ENCODE measurements at regions not wholly inside any gene's neighbourhood (a gene's known extent, or its start where the extent isn't known, plus 50 kb on each side); places are given as distances from the start of the nearest gene placed in this dataset.
"Not testable (repeated sequence)": the region's sequence is repeated elsewhere in the genome, so short reads cannot be mapped to it uniquely, and the experiment has no call there.

DNA sequence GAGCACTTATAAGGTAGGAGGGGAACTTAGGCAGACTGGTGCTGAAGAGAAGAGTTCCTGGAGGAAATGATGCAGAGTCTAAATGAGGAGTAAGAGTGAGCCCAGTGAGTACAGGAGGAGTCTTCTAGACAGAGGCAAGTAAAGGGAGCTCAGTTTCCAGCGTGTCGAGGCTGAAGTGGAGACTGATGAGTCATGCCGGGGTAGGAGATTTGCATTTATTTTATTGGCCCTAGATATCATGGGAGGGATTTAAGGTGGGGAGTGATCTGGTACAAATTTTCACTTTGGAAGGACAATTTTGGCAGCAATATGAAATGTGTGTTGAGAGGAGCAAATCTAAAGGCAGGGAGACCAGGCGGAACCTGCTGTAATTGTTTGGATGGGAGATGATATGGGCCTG, 157.5 kb downstream of the TTC8 start:
- intact Hi-C loops (cut with DNase I), result no loop called here
- Histone ChIP-seq H3K9me3 (no peaks in the 10 kb centered on the region), H3K4me3 (no peak overlapping the region), H3K4me1 (replicated peaks) (no peaks in the 10 kb centered on the region), H3K27me3 (replicated peaks; ENCODE audit: insufficient read depth) (no peaks in the 10 kb centered on the region), H3K27ac (no peak overlapping the region), H3K36me3 (no peaks in the 10 kb centered on the region)
- DNase-seq (ENCODE audit: low spot score), result no peak
- TF ChIP-seq POLR2AphosphoS5 (IDR thresholded peaks at IDR 0.05) (no peak), POLR2A (IDR thresholded peaks at IDR 0.05) (no peak)
- TF ChIP-seq, protein P1, sequence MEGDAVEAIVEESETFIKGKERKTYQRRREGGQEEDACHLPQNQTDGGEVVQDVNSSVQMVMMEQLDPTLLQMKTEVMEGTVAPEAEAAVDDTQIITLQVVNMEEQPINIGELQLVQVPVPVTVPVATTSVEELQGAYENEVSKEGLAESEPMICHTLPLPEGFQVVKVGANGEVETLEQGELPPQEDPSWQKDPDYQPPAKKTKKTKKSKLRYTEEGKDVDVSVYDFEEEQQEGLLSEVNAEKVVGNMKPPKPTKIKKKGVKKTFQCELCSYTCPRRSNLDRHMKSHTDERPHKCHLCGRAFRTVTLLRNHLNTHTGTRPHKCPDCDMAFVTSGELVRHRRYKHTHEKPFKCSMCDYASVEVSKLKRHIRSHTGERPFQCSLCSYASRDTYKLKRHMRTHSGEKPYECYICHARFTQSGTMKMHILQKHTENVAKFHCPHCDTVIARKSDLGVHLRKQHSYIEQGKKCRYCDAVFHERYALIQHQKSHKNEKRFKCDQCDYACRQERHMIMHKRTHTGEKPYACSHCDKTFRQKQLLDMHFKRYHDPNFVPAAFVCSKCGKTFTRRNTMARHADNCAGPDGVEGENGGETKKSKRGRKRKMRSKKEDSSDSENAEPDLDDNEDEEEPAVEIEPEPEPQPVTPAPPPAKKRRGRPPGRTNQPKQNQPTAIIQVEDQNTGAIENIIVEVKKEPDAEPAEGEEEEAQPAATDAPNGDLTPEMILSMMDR (IDR thresholded peaks at IDR 0.05), result no peak
- WGBS, result 84% methylated on average over 4 of the region's 4 CpGs

DNA sequence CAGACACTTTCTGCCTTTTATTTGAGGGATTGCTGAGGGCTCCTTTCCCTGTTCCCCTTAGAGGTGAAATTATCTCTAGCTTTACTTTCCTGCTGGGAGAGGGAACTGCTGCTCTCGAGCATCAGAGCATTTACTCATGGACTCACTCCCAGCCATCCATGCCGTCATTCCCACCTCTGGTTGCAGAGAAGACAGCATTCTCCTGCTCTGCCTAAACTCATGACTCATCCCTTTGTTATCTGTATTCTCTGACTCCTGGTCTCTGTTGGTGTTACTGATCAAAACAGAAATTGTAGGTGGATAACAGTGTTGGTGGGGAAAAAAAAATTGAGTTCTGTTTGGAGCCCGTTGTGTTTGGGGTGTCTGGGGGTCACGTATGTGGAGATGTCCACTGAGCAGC, 159.3 kb downstream of the TTC8 start:
- WGBS, result 50% methylated on average over 4 of the region's 4 CpGs
- TF ChIP-seq, protein P1 (IDR thresholded peaks at IDR 0.05), result no peak
- TF ChIP-seq POLR2AphosphoS5 (IDR thresholded peaks at IDR 0.05) (no peak), POLR2A (IDR thresholded peaks at IDR 0.05) (no peak)
- H3K4me1 ChIP-seq (replicated peaks), result no peaks in the 10 kb centered on the region
- no peaks in the 10 kb centered on the region for H3K36me3 ChIP-seq
- intact Hi-C loops (cut with DNase I), result no loop called here
- H3K27ac ChIP-seq, result no peak overlapping the region
- no peaks in the 10 kb centered on the region for H3K27me3 ChIP-seq (replicated peaks; ENCODE audit: insufficient read depth)
- no peaks in the 10 kb centered on the region for H3K9me3 ChIP-seq
- H3K4me3 ChIP-seq, result no peak overlapping the region
- DNase-seq (ENCODE audit: low spot score), result no peak

DNA sequence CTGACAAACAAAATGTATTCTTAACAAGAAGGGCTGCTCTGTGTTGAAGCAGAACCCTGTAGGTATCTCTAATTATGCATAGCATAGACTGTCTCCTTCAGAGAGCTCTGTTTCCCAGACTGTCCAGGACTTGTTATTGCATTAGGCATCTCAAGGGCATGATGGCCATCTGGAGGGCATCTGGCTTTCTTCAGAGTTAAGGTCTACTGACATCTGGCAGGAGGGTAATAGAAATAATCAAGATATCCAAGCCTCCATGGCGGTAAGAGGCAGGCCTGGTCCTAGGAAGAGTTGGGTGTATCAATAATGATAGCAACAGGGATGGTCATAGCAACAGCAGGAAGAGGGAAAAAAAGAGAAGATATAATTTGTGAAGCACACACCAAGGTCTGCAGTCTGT, 161.2 kb downstream of the TTC8 start:
- no peak for DNase-seq (ENCODE audit: low spot score)
- no peak for TF ChIP-seq POLR2AphosphoS5 (IDR thresholded peaks at IDR 0.05)
- TF ChIP-seq POLR2A (IDR thresholded peaks at IDR 0.05), result no peak
- TF ChIP-seq, protein P1 (IDR thresholded peaks at IDR 0.05), result no peak
- Histone ChIP-seq H3K27me3 (replicated peaks; ENCODE audit: insufficient read depth) (no peaks in the 10 kb centered on the region), H3K4me1 (replicated peaks) (no peaks in the 10 kb centered on the region), H3K27ac (no peak overlapping the region), H3K4me3 (no peak overlapping the region), H3K36me3 (no peaks in the 10 kb centered on the region), H3K9me3 (no peaks in the 10 kb centered on the region)
- intact Hi-C loops (cut with DNase I), result no loop called here
- WGBS, result 95% methylated on average over 1 of the region's 1 CpG

DNA sequence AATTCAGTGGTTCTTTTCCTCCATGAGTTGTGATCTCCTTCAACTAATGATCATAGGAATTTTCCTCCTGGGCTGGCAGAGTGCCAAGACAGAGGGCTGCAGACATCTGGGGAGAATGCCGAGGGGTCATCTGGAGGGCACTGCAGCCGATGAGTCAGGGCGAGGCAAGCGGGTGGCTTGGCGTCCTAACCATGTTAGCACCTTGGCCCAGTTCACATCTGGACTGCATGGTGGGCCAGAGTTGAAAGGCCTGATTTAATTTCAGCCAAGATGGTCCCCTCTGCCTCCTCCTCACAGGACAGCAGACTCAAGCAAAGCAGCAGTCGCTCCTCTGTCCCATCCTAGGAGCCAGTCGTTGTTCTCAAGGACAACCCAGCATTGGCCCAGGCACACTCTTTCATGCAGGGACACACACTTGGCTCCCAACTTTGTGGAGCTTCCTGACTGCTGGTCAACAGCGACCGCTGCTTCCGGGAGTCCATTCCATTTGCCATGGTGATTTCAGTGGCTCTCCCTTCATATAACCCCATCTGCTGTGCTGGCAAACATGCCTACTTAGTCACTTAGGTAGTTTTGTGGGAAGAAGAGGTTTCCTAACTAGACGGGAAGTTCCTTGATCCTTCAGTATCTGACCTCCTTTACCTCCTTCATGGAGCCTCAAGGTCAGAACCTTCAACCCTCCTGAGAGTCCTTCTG, 161.8 kb downstream of the TTC8 start:
- WGBS, result 59% methylated on average over 11 of the region's 11 CpGs
- H3K9me3 ChIP-seq, result no peaks in the 10 kb centered on the region
- H3K27ac ChIP-seq, result no peak overlapping the region
- no peaks in the 10 kb centered on the region for H3K4me1 ChIP-seq (replicated peaks)
- H3K27me3 ChIP-seq (replicated peaks; ENCODE audit: insufficient read depth), result no peaks in the 10 kb centered on the region
- DNase-seq (ENCODE audit: low spot score), result no peak
- H3K36me3 ChIP-seq, result no peaks in the 10 kb centered on the region
- intact Hi-C loops (cut with DNase I), result no loop called here
- TF ChIP-seq POLR2A (IDR thresholded peaks at IDR 0.05) (no peak), POLR2AphosphoS5 (IDR thresholded peaks at IDR 0.05) (no peak)
- no peak overlapping the region for H3K4me3 ChIP-seq

DNA sequence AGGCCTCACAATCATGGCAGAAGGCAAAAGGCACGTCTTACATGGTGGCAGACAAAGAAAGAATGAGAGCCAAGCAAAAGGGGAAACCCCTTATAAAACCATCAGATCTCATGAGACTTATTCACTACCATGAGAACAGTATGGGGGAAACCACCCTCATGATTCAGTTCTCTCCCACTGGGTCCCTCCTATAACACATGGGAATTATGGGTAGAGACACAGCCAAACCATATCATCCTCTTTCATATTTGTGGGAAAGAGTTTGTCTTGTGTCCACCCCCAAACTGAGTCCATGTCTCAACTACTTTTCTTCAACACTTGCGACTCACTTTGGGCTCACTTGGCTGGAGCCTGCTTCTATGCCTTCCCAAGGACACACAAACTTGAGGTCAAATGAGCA, 162.5 kb downstream of the TTC8 start:
- H3K36me3 ChIP-seq; H3K4me1 ChIP-seq (replicated peaks); H3K4me3 ChIP-seq; H3K27me3 ChIP-seq (replicated peaks; ENCODE audit: insufficient read depth); H3K27ac ChIP-seq; intact Hi-C loops (cut with DNase I); H3K9me3 ChIP-seq; DNase-seq (ENCODE audit: low spot score): not testable (repeated sequence)
- WGBS, result 62% methylated on average over 2 of the region's 2 CpGs

DNA sequence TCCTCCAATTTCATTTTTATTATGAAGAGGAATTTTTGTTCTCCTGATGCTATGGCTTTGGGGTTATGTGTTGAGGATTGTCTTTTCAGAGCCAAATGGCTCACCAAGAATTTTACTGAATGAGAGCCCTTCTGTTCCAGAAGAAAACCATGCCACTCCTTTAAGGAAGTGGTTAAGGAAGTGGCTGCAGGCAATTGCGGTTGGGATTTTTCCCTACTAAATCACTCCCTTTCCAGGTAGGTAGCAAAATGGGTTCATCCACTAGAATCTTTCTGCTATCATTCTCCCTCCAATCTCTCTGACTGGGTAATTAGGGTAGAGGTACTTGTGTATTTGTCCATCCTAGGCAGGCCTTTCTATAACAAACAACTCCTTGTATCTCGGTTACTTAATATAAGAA, 163.1 kb downstream of the TTC8 start:
- H3K4me3 ChIP-seq, result no peak overlapping the region
- no peaks in the 10 kb centered on the region for H3K36me3 ChIP-seq
- intact Hi-C loops (cut with DNase I), result no loop called here
- TF ChIP-seq POLR2AphosphoS5 (IDR thresholded peaks at IDR 0.05) (no peak), POLR2A (IDR thresholded peaks at IDR 0.05) (no peak)
- TF ChIP-seq, protein P1 (IDR thresholded peaks at IDR 0.05), result no peak
- no peak overlapping the region for H3K27ac ChIP-seq
- no peaks in the 10 kb centered on the region for H3K27me3 ChIP-seq (replicated peaks; ENCODE audit: insufficient read depth)
- 89% methylated on average over 2 of the region's 2 CpGs for WGBS
- no peak for DNase-seq (ENCODE audit: low spot score)
- H3K4me1 ChIP-seq (replicated peaks), result no peaks in the 10 kb centered on the region
- no peaks in the 10 kb centered on the region for H3K9me3 ChIP-seq
